ENCODE measurements at regions not wholly inside any gene's neighbourhood (a gene's known extent, or its start where the extent isn't known, plus 50 kb on each side); places are given as distances from the start of the nearest gene placed in this dataset.

DNA sequence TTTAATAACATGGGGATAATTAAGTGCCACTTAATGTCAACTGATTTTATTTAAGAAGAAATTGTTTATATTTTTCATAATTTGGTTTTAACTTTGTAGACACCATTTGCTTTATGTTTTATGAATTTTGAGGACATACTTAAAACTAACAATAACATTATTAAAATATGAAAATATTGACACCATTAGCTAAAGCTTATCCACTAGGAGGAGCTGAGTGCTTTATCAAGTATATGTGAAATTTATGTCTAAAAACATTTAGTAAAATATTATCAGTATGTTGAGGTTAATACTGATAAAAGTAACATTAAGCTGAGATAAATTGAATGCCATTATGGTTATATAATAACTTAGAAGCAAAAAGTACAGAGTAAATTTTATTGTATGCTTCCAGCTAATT, 622.1 kb downstream of the ARL4A start:
- no peak overlapping the region for H3K4me3 ChIP-seq
- H3K4me1 ChIP-seq: no peaks in the 10 kb centered on the region
- H3K36me3 ChIP-seq: no peaks in the 10 kb centered on the region
- H3K9me3 ChIP-seq: no peaks in the 10 kb centered on the region
- no peak for ATAC-seq
- TF ChIP-seq EP300 (IDR thresholded peaks at IDR 0.05) (no peak), POLR2AphosphoS5 (IDR thresholded peaks at IDR 0.05) (no peak), POLR2A (IDR thresholded peaks at IDR 0.05) (no peak)
- TF ChIP-seq, protein P1, sequence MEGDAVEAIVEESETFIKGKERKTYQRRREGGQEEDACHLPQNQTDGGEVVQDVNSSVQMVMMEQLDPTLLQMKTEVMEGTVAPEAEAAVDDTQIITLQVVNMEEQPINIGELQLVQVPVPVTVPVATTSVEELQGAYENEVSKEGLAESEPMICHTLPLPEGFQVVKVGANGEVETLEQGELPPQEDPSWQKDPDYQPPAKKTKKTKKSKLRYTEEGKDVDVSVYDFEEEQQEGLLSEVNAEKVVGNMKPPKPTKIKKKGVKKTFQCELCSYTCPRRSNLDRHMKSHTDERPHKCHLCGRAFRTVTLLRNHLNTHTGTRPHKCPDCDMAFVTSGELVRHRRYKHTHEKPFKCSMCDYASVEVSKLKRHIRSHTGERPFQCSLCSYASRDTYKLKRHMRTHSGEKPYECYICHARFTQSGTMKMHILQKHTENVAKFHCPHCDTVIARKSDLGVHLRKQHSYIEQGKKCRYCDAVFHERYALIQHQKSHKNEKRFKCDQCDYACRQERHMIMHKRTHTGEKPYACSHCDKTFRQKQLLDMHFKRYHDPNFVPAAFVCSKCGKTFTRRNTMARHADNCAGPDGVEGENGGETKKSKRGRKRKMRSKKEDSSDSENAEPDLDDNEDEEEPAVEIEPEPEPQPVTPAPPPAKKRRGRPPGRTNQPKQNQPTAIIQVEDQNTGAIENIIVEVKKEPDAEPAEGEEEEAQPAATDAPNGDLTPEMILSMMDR (IDR thresholded peaks at IDR 0.05): no peak
- H3K27ac ChIP-seq: no peak overlapping the region
- no peaks in the 10 kb centered on the region for H3K27me3 ChIP-seq

DNA sequence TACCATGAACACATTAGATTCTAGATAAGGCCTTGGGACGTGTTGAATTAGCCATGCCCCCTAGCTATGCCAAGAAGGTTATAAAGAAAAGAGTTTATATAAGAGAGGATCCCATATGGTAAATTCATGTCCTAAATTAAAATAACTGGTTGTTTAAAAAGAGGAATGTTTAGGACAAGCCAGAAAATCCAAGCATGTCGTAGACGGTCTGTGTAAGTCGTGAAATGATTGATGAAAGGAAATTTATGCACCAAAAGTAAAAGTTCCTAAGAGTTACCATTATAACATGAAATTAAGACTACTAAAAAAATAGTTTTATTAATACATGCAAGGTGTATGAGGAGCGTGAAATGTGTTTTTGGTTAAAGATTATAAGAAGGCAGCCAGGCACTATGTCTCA, 624.9 kb downstream of the ARL4A start:
- WGBS, 2 donors (ENCODE audit: low coverage in 1 of 2): 90 to 97% methylated on average over 5 of the region's 5 CpGs
- H3K9me3 ChIP-seq: no peaks in the 10 kb centered on the region
- H3K4me1 ChIP-seq: peaks cover 0 to 5% (median 0%) of the 10 kb centered on the region in 3 donors
- no peak overlapping the region for H3K4me3 ChIP-seq
- TF ChIP-seq POLR2AphosphoS5 (IDR thresholded peaks at IDR 0.05) (no peak), POLR2A (IDR thresholded peaks at IDR 0.05) (no peak), EP300 (IDR thresholded peaks at IDR 0.05) (no peak)
- TF ChIP-seq, protein P1 (IDR thresholded peaks at IDR 0.05): no peak
- H3K27me3 ChIP-seq: no peaks in the 10 kb centered on the region
- H3K27ac ChIP-seq: no peak overlapping the region
- H3K36me3 ChIP-seq: no peaks in the 10 kb centered on the region
- ATAC-seq: no peak

DNA sequence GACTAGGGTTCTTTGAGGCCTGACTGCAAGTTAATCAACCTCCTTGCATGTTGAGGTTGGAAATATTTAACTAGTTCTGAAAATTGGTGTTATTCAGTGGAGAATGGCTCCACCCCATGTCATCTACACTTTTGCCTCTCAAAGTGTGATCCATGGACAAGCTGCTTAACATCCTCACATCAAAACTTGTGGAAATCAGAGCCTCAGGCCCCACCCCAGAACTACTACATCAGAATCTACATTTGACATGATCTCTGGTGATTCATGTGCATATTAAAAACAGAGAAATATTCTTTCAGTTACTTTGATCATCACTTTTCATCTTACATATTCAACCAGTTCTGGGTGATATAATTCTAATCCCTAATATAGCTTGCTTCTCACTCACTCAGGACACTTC, 632.9 kb downstream of the ARL4A start:
- no peak for TF ChIP-seq POLR2A (IDR thresholded peaks at IDR 0.05)
- no peak for TF ChIP-seq EP300 (IDR thresholded peaks at IDR 0.05)
- no peak for TF ChIP-seq POLR2AphosphoS5 (IDR thresholded peaks at IDR 0.05)
- TF ChIP-seq, protein P1 (IDR thresholded peaks at IDR 0.05): no peak
- no peak for ATAC-seq
- H3K27me3 ChIP-seq: no peaks in the 10 kb centered on the region
- H3K4me3 ChIP-seq: no peak overlapping the region
- peaks cover 0 to 5% (median 0%) of the 10 kb centered on the region in 3 donors for H3K4me1 ChIP-seq
- H3K36me3 ChIP-seq: no peaks in the 10 kb centered on the region
- H3K9me3 ChIP-seq: no peaks in the 10 kb centered on the region
- H3K27ac ChIP-seq: no peak overlapping the region

DNA sequence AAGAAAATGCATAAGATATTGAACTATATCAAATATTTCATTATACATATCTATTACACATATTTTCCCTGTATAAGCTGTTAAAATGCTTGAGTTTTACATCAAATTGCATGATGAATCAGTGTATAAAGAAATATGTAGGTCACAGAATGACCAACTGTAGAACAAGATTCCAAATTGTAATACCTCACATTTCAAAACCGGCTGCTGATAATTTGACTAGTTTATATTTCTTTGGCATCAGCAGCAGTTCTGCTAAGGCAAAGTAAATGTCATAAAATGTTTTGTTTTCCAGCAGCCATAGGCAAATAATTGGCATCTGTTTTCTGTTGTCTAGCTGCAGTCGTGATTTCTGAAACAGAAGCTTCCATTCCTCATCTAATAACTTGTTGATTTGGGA, 633.9 kb downstream of the ARL4A start:
- TF ChIP-seq POLR2AphosphoS5 (IDR thresholded peaks at IDR 0.05) (no peak), EP300 (IDR thresholded peaks at IDR 0.05) (no peak), POLR2A (IDR thresholded peaks at IDR 0.05) (no peak)
- TF ChIP-seq, protein P1 (IDR thresholded peaks at IDR 0.05): no peak
- 13 to 41% methylated on average over 2 of the region's 2 CpGs for WGBS, 2 donors (ENCODE audit: low coverage in 1 of 2)
- no peaks in the 10 kb centered on the region for H3K9me3 ChIP-seq
- H3K4me1 ChIP-seq: peaks cover 0 to 5% (median 0%) of the 10 kb centered on the region in 3 donors
- ATAC-seq: no peak
- no peaks in the 10 kb centered on the region for H3K36me3 ChIP-seq
- H3K27ac ChIP-seq: no peak overlapping the region
- H3K4me3 ChIP-seq: no peak overlapping the region
- no peaks in the 10 kb centered on the region for H3K27me3 ChIP-seq

DNA sequence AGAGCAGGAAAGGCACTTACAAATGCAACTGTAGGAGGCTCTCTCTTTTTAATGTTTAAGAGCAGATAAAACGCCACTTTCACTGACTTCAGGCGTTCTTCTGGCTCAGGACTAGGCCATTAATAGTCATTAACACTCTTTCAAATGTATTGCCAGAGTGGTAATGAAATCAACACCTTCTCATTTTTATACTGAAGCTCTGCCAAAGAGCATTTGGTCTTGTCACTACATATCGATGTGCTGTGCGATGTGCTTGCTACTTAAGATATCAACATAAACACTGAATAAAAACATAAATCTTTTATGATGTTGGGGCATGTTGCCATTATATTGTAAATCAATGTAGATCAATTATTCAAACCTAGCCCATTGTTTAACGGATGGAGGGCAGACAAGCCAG, 634.7 kb downstream of the ARL4A start:
- no peak for ATAC-seq
- Histone ChIP-seq H3K4me1 (peaks cover 0 to 5% (median 0%) of the 10 kb centered on the region in 3 donors), H3K27me3 (no peaks in the 10 kb centered on the region), H3K4me3 (no peak overlapping the region), H3K36me3 (no peaks in the 10 kb centered on the region), H3K27ac (no peak overlapping the region), H3K9me3 (no peaks in the 10 kb centered on the region)
- TF ChIP-seq EP300 (IDR thresholded peaks at IDR 0.05) (no peak), POLR2AphosphoS5 (IDR thresholded peaks at IDR 0.05) (no peak), POLR2A (IDR thresholded peaks at IDR 0.05) (no peak)
- TF ChIP-seq, protein P1 (IDR thresholded peaks at IDR 0.05): no peak
- 48 to 66% methylated on average over 4 to 5 of the region's 5 CpGs for WGBS, 2 donors (ENCODE audit: low coverage in 1 of 2)
